ENCODE measurements at regions not wholly inside any gene's neighbourhood (a gene's known extent, or its start where the extent isn't known, plus 50 kb on each side); places are given as distances from the start of the nearest gene placed in this dataset.

GRCh38 chr2:185417111-185417510, 321.5 kb upstream of the FSIP2 start:
- no peak overlapping the region for H3K27ac ChIP-seq
- no peak for TF ChIP-seq CTCF (conservative IDR thresholded peaks at IDR 0.05)

- no peak for TF ChIP-seq CTCF (conservative IDR thresholded peaks at IDR 0.05)
- H3K27ac ChIP-seq: no peak overlapping the region
Observed at GRCh38 chr2:185417688-185418087, 320.9 kb upstream of the FSIP2 start.

DNA sequence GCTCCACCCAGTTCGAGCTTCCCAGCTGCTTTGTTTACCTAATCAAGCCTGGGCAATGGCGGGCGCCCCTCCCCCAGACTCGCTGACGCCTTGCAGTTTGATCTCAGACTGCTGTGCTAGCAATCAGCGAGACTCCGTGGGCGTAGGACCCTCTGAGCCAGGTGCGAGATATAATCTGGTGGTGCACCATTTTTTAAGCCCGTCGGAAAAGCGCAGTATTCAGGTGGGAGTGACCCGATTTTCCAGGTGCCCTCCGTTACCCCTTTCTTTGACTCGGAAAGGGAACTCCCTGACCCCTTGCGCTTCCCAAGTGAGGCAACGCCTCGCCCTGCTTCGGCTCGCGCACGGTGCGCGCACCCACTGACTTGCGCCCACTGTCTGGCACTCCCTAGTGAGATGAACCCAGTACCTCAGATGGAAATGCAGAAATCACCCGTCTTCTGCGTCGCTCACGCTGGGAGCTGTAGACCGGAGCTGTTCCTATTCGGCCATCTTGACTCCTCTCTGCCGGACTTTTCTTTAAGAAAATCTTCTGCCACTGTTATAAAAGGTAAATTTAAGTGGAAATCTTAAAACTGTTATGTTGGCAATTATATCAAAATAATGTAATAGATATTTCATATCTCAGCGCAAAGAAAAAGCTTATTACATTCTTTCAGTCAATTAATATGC, 313.5 kb upstream of the FSIP2 start:
- H3K27ac ChIP-seq: peak overlapping the region; percentile 57

GRCh38 chr2:185428000-185428399, 310.6 kb upstream of the FSIP2 start:
- TF ChIP-seq CTCF (conservative IDR thresholded peaks at IDR 0.05): no peak

DNA sequence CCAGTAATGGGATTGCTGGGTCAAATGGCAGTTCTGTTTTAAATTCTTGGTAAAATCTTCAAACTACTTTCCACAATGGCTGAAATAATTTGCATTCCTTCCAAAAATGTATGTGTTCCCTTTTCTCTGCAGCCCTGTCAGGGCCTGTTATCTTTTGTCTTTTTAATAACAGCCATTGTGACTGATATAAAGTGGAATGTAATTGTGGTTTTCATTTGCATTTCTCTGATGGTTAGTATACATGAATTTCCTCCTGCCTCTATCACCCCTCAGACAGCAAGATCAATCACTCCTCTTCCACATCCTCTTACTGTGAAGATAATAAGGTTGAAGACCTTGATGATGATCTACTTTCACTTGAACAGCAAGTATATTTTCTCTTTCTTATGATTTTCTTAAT, 304.8 kb upstream of the FSIP2 start:
- TF ChIP-seq CTCF (conservative IDR thresholded peaks at IDR 0.05): no peak
- H3K27ac ChIP-seq: no peak overlapping the region

More at GRCh38 chr2:185428000-185428399, 310.6 kb upstream of the FSIP2 start:
- no peak overlapping the region for H3K27ac ChIP-seq

GRCh38 chr2:185436787-185437372, 301.7 kb upstream of the FSIP2 start:
- TF ChIP-seq CTCF (conservative IDR thresholded peaks at IDR 0.05): no peak

DNA sequence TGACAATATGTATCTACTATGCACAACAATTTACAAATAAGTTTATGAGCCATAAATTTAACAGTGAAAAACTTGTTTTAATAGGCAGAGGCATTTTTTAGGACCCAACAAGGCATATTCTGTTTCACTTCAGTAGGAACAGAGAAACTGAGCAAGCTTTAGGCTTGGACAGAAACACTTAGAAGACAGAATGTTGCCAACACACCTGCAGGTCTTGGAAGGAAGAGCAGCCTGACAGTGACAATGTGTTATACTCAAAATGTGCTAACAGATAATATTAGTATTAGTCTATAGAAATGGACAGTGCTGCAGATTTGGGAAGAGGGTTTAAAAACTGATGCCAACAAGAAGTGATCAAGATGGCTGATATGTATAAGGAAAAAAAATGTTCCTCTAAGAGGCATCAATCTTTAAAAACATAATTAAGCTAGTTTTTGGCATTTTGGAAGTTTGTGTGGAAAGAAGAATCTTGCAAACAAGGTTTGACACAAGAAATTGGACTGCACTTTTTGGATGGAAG, 297.1 kb upstream of the FSIP2 start:
- H3K27ac ChIP-seq: no peak overlapping the region
- TF ChIP-seq CTCF (conservative IDR thresholded peaks at IDR 0.05): peak; percentile 27

More at GRCh38 chr2:185436787-185437372, 301.7 kb upstream of the FSIP2 start:
- H3K27ac ChIP-seq: no peak overlapping the region

GRCh38 chr2:185456517-185456916, 282.1 kb upstream of the FSIP2 start:
- no peak for TF ChIP-seq CTCF (conservative IDR thresholded peaks at IDR 0.05)
- H3K27ac ChIP-seq: no peak overlapping the region
